AG04449 (cell line): ENCODE measurements at regions not wholly inside any gene's neighbourhood (a gene's known extent, or its start where the extent isn't known, plus 50 kb on each side); places are given as distances from the start of the nearest gene placed in this dataset.

Experiments used
- CTCF ChIA-PET: fragments of 350-600 bp; formaldehyde crosslinking; extraction: SDS; loops from one replicate; lab custom pipeline; 2021; ENCODE audit warnings: antibody characterized with exemption; lab: Yijun Ruan, JAX
- POLR2A ChIA-PET: fragments of 400-600, 350-600 bp; formaldehyde crosslinking; extraction: SDS; loops from one replicate; lab custom pipeline; 2020; ENCODE audit warnings: antibody characterized with exemption, inconsistent platforms; lab: Yijun Ruan, JAX
- DNase-seq: peaks from one replicate; pipeline ENCODE4 v3.0.0-alpha.2; 2010; ENCODE audit warnings: low read depth, low spot score
- H3K4me3 ChIP-seq: 2 replicates; pipeline ENCODE4 v1.5.1; 2011; ENCODE audit warnings: low read depth, mild to moderate bottlenecking, control low read depth, low read length
- TF ChIP-seq, protein P1 (sequence below): IDR thresholded peaks from one replicate; pipeline ENCODE4 v1.5.1; 2011; ENCODE audit warnings: mild to moderate bottlenecking, moderate library complexity, low read length, control low read depth, inconsistent platforms; ENCODE audit not compliant: insufficient read depth; ENCODE audit errors: missing control alignments

GRCh38 chr6:55019591-55019990, 154.7 kb upstream of the HCRTR2 start:
- TF ChIP-seq, protein P1, sequence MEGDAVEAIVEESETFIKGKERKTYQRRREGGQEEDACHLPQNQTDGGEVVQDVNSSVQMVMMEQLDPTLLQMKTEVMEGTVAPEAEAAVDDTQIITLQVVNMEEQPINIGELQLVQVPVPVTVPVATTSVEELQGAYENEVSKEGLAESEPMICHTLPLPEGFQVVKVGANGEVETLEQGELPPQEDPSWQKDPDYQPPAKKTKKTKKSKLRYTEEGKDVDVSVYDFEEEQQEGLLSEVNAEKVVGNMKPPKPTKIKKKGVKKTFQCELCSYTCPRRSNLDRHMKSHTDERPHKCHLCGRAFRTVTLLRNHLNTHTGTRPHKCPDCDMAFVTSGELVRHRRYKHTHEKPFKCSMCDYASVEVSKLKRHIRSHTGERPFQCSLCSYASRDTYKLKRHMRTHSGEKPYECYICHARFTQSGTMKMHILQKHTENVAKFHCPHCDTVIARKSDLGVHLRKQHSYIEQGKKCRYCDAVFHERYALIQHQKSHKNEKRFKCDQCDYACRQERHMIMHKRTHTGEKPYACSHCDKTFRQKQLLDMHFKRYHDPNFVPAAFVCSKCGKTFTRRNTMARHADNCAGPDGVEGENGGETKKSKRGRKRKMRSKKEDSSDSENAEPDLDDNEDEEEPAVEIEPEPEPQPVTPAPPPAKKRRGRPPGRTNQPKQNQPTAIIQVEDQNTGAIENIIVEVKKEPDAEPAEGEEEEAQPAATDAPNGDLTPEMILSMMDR, result no peak
- no peak for DNase-seq
- no peak overlapping the region for H3K4me3 ChIP-seq
- POLR2A ChIA-PET, result no interaction called here
- CTCF ChIA-PET, result no interaction called here

- POLR2A ChIA-PET, result no interaction called here
- CTCF ChIA-PET, result no interaction called here
- no peak for DNase-seq
- no peak overlapping the region for H3K4me3 ChIP-seq
- TF ChIP-seq, protein P1, result no peak
Observed at GRCh38 chr6:55023230-55023629, 151.1 kb upstream of the HCRTR2 start.

GRCh38 chr6:55033016-55033546, 141.2 kb upstream of the HCRTR2 start:
- no peak overlapping the region for H3K4me3 ChIP-seq
- no peak for DNase-seq
- ChIA-PET POLR2A (no interaction called here), CTCF (interaction anchor here (0.7 kb wide), 1 partner anchor 25 kb away, joined by 3 read pairs; no protein-coding TSS in a partner anchor)
- TF ChIP-seq, protein P1, result no peak

DNA sequence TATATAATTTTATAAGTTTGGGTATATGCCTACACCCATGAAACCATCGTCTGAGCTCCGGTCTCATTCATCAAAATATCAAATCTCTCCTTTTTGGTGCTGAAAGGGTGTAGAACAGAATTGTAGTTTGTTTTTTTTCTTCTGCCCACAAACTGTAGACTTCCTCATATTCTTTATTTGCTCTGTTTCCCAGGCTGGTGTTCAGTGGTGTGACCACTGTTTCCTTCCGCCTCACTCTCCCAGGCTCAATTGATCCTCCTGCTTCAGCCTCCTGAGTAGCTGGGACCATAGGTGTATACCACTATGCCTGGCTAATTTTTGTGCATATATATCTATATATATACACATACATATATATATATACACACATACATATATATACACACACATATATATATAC, 139.6 kb upstream of the HCRTR2 start:
- H3K4me3 ChIP-seq, result no peak overlapping the region
- TF ChIP-seq, protein P1, result no peak
- CTCF ChIA-PET, result interaction anchor here (0.7 to 0.9 kb wide), 2 partner anchors 19 to 81 kb away, joined by 3 read pairs; no protein-coding TSS in a partner anchor
- no peak for DNase-seq
- POLR2A ChIA-PET, result no interaction called here

- ChIA-PET POLR2A (no interaction called here), CTCF (no interaction called here)
- TF ChIP-seq, protein P1, result no peak
- H3K4me3 ChIP-seq, result no peak overlapping the region
- DNase-seq, result peak; percentile 92
Observed at GRCh38 chr6:55040102-55040848, 134.0 kb upstream of the HCRTR2 start.

GRCh38 chr6:55046869-55047422, 127.4 kb upstream of the HCRTR2 start:
- DNase-seq, result no peak
- H3K4me3 ChIP-seq, result no peak overlapping the region
- POLR2A ChIA-PET, result no interaction called here
- CTCF ChIA-PET, result no interaction called here
- TF ChIP-seq, protein P1, result no peak
